CD8-positive, alpha-beta memory T cell (primary cell): ENCODE measurements at regions not wholly inside any gene's neighbourhood (a gene's known extent, or its start where the extent isn't known, plus 50 kb on each side); places are given as distances from the start of the nearest gene placed in this dataset.

Source experiments
- CTCF ChIA-PET: fragments of 350-600 bp; sonication (Branson Sonifier 250); formaldehyde crosslinking; loops from one replicate; lab custom pipeline; 2021; ENCODE audit warnings: antibody characterized with exemption; lab: Charles Lee
- POLR2A ChIA-PET: fragments of 350-600 bp; sonication (Branson Sonifier 250); formaldehyde crosslinking; loops from one replicate; lab custom pipeline; 2021; ENCODE audit warnings: antibody characterized with exemption; lab: Charles Lee
- DNase-seq, 5 donors: peaks; one replicate each; pipeline versions ENCODE4 v3.0.0 to v3.0.0-alpha.2; 2020 to 2022; ENCODE audit warnings: mixed read lengths in 1 of 5
- H3K27ac ChIP-seq: one replicate; pipeline ENCODE4 v1.7.0; 2013; ENCODE audit warnings: low read depth, mild to moderate bottlenecking, low read length, moderate library complexity
- H3K27me3 ChIP-seq: 2 replicates; pipeline ENCODE4 v1.7.0; 2013; ENCODE audit warnings: low read length, mild to moderate bottlenecking; ENCODE audit not compliant: insufficient read depth, poor library complexity, severe bottlenecking
- H3K36me3 ChIP-seq: 2 replicates; pipeline ENCODE4 v1.7.0; 2013; ENCODE audit warnings: mild to moderate bottlenecking, low read length, moderate library complexity; ENCODE audit not compliant: insufficient read depth
- H3K4me1 ChIP-seq: 2 replicates; pipeline ENCODE4 v1.7.0; 2013; ENCODE audit warnings: mild to moderate bottlenecking, low read length, moderate library complexity; ENCODE audit not compliant: insufficient read depth
- H3K4me3 ChIP-seq: 2 replicates; pipeline ENCODE4 v1.7.0; 2013; ENCODE audit warnings: mild to moderate bottlenecking, low read length
- H3K9me3 ChIP-seq: 2 replicates; pipeline ENCODE4 v1.7.0; 2013; ENCODE audit warnings: mild to moderate bottlenecking, low read length
- H3K27ac Mint-ChIP-seq, 8 donors: one replicate each; pipeline ENCODE4 v1.8.0; 2020 to 2021; ENCODE audit warnings: mixed read lengths in 8 of 8, mild to moderate bottlenecking in 6 of 8, inconsistent platforms in 3 of 8, moderate library complexity in 3 of 8
- H3K27me3 Mint-ChIP-seq, 2 donors: one replicate each; pipeline ENCODE4 v1.8.0; 2020 to 2021; ENCODE audit warnings: mixed read lengths in 2 of 2, mild to moderate bottlenecking in 1 of 2, moderate library complexity in 1 of 2
- H3K36me3 Mint-ChIP-seq, 3 donors: one replicate each; pipeline ENCODE4 v1.8.0; 2020 to 2021; ENCODE audit warnings: mixed read lengths in 3 of 3, inconsistent platforms in 1 of 3, mild to moderate bottlenecking in 1 of 3
- H3K4me1 Mint-ChIP-seq, 3 donors: one replicate each; pipeline ENCODE4 v1.8.0; 2020 to 2021; ENCODE audit warnings: mixed read lengths in 3 of 3, inconsistent platforms in 1 of 3, mild to moderate bottlenecking in 1 of 3
- H3K4me3 Mint-ChIP-seq, 7 donors: one replicate each; pipeline ENCODE4 v1.8.0; 2020 to 2021; ENCODE audit warnings: mixed read lengths in 7 of 7, mild to moderate bottlenecking in 6 of 7, moderate library complexity in 4 of 7, inconsistent platforms in 2 of 7
- H3K9me3 Mint-ChIP-seq, 5 donors: one replicate each; pipeline ENCODE4 v1.8.0; 2020 to 2022; ENCODE audit warnings: mixed read lengths in 5 of 5, mild to moderate bottlenecking in 3 of 5, moderate library complexity in 2 of 5, inconsistent platforms in 1 of 5

DNA sequence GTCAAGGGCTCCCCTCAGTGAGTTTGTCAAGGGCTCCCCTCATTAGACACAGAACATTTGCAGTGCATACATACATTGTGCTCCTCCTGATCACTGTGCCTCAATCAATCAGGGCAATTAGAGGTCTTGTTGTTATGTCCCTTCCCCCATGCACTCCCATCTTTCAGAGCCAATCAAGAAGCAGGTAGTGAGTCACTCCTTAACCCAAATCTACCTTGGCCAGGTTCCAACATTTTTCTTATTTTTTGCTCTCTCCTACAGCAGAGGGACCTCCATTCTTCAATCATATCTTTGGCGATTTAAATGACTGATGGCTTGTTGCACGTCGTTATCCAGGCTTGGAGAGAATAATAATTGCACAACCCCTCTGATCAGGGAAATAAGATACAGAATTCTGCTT is 409.9 kb upstream of the SPTLC3 start:
- Mint-ChIP-seq H3K4me3 (no peak overlapping the region), H3K27ac (no peak overlapping the region), H3K9me3 (peaks cover 3 to 29% (median 9%) of the 10 kb centered on the region in 5 donors), H3K36me3 (no peaks in the 10 kb centered on the region), H3K4me1 (peaks cover 0 to 1% (median 0%) of the 10 kb centered on the region in 3 donors), H3K27me3 (no peaks in the 10 kb centered on the region)
- Histone ChIP-seq H3K4me3 (no peak overlapping the region), H3K27me3 (no peaks in the 10 kb centered on the region), H3K9me3 (no peaks in the 10 kb centered on the region), H3K36me3 (no peaks in the 10 kb centered on the region), H3K4me1 (no peaks in the 10 kb centered on the region), H3K27ac (no peak overlapping the region)
- ChIA-PET CTCF (no interaction called here), POLR2A (no interaction called here)
- no peak for DNase-seq

DNA sequence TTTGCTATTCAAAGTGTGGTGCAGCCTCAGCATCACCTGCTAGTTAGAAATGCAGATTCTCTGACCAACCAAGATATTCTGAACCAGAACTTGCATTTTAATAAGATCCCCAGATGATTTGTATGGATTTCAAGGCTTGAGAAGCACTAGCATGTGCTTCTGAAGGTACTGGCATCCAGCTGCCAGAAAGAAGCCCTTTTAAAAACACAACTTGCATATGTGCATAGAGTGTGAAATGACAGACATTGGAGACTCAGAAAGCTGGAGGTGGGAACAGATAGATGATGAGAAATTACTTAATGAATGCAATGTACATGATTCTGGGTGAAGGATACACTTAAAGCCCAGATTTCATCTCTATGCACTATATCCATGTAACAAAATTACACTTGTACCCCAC is 409.3 kb upstream of the SPTLC3 start:
- POLR2A ChIA-PET = no interaction called here
- H3K36me3 ChIP-seq = no peaks in the 10 kb centered on the region
- Mint-ChIP-seq H3K36me3 (no peaks in the 10 kb centered on the region), H3K27me3 (no peaks in the 10 kb centered on the region), H3K4me1 (peaks cover 0 to 1% (median 0%) of the 10 kb centered on the region in 3 donors), H3K9me3 (peaks cover 3 to 27% (median 9%) of the 10 kb centered on the region in 5 donors), H3K27ac (no peak overlapping the region), H3K4me3 (no peak overlapping the region)
- no peak for DNase-seq
- CTCF ChIA-PET = no interaction called here
- H3K27ac ChIP-seq = no peak overlapping the region
- H3K9me3 ChIP-seq = no peaks in the 10 kb centered on the region
- H3K4me3 ChIP-seq = no peak overlapping the region
- no peaks in the 10 kb centered on the region for H3K27me3 ChIP-seq
- no peaks in the 10 kb centered on the region for H3K4me1 ChIP-seq

DNA sequence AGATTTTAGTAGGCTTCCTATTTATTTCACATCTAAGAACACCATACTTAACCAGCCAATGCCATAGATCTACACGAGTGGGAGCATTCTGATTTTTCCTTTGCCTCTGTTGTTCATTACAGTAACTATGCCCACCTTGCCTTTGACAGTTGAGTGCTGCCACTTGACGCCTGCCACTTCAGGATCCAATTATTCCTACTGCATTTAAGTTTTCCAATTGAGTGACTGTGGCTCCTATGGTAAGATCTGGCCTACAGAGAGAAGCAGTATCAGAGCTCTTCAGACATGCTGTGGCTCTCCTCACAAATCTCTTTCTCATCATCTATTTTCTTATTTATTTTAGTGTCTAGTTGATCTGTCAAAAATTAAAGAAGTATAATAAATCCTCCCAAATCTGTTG is 403.0 kb upstream of the SPTLC3 start:
- no peaks in the 10 kb centered on the region for H3K9me3 ChIP-seq
- H3K4me3 ChIP-seq = no peak overlapping the region
- H3K9me3 Mint-ChIP-seq = peaks cover 2 to 21% (median 4%) of the 10 kb centered on the region in 5 donors
- H3K36me3 Mint-ChIP-seq = no peaks in the 10 kb centered on the region
- H3K36me3 ChIP-seq = no peaks in the 10 kb centered on the region
- H3K27ac Mint-ChIP-seq = no peak overlapping the region
- POLR2A ChIA-PET = no interaction called here
- no peak for DNase-seq
- no peaks in the 10 kb centered on the region for H3K27me3 Mint-ChIP-seq
- no peaks in the 10 kb centered on the region for H3K4me1 ChIP-seq
- H3K27me3 ChIP-seq = no peaks in the 10 kb centered on the region
- H3K4me1 Mint-ChIP-seq = no peaks in the 10 kb centered on the region
- H3K4me3 Mint-ChIP-seq = no peak overlapping the region
- CTCF ChIA-PET = no interaction called here
- no peak overlapping the region for H3K27ac ChIP-seq

DNA sequence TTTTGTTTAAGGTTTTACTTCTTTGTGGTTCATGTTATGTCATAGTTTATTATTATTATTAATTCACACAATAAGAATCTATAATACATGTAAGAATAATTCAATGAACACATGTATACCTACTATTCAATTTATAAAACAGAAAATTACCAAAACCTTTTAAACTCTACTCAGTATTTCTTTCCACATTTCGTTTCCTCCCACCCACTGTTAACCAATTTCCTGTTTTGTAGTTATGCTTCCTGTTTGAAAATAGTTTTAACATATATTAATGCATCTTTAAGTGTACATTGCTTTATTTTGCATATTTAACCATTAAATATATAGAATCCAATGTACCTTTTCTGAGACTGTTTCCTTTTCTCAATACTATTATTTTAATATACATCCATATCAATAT is 397.9 kb upstream of the SPTLC3 start:
- no peaks in the 10 kb centered on the region for H3K36me3 Mint-ChIP-seq
- H3K27me3 Mint-ChIP-seq = no peaks in the 10 kb centered on the region
- CTCF ChIA-PET = no interaction called here
- POLR2A ChIA-PET = no interaction called here
- Histone ChIP-seq H3K27me3 (no peaks in the 10 kb centered on the region), H3K36me3 (no peaks in the 10 kb centered on the region), H3K4me1 (no peaks in the 10 kb centered on the region), H3K27ac (no peak overlapping the region), H3K9me3 (no peaks in the 10 kb centered on the region), H3K4me3 (no peak overlapping the region)
- no peak overlapping the region for H3K4me3 Mint-ChIP-seq
- H3K4me1 Mint-ChIP-seq = no peaks in the 10 kb centered on the region
- no peak for DNase-seq
- peaks cover 2 to 29% (median 6%) of the 10 kb centered on the region in 5 donors for H3K9me3 Mint-ChIP-seq
- no peak overlapping the region for H3K27ac Mint-ChIP-seq

DNA sequence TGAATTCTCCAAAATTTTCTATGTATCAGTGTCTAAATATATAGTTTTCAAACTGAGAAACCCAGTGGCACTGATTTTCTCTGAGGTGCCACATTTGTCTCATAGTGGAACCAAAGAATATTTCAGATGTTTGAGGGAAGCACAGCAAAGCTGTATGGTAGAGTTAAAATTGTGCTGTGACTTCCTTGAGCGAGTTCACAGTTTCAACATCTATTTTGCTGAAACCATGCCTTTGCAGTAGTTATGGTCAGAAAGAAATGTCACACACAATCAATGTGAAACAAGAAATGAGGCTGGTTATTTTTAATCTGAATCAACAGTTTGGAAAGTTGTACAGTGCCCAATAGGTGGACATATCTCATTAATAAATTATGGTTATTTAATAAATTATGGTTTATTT is 394.0 kb upstream of the SPTLC3 start:
- Mint-ChIP-seq H3K27me3 (no peaks in the 10 kb centered on the region), H3K4me1 (no peaks in the 10 kb centered on the region), H3K36me3 (no peaks in the 10 kb centered on the region), H3K4me3 (no peak overlapping the region), H3K9me3 (peaks cover 6 to 35% (median 9%) of the 10 kb centered on the region in 5 donors), H3K27ac (no peak overlapping the region)
- ChIA-PET CTCF (no interaction called here), POLR2A (no interaction called here)
- H3K27ac ChIP-seq = no peak overlapping the region
- no peaks in the 10 kb centered on the region for H3K36me3 ChIP-seq
- DNase-seq = no peak
- no peaks in the 10 kb centered on the region for H3K4me1 ChIP-seq
- no peak overlapping the region for H3K4me3 ChIP-seq
- no peaks in the 10 kb centered on the region for H3K27me3 ChIP-seq
- H3K9me3 ChIP-seq = no peaks in the 10 kb centered on the region

DNA sequence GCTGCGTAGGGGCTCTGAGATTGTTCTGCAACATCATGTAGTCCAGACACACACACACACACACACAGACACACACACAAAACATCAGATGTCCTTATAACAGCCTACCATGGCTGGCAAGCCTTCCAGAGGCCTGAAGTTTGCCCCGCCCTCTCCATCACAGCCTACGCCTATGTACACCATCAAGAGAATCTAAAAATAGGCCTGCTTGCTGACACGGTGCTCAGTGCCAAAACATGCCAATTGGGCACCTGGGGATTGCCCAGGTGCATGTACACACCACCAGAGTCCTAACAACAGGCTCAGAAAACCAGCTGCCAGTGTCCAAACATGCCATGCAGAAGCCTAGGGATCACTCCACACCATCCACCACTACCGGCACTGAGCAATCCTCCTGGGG is 391.7 kb upstream of the SPTLC3 start:
- Mint-ChIP-seq H3K27me3 (no peaks in the 10 kb centered on the region), H3K4me1 (no peaks in the 10 kb centered on the region), H3K27ac (no peak overlapping the region), H3K36me3 (no peaks in the 10 kb centered on the region), H3K4me3 (peak overlapping the region in 1 of 7 donors; percentile 18), H3K9me3 (peaks cover 8 to 41% (median 9%) of the 10 kb centered on the region in 5 donors)
- Histone ChIP-seq H3K9me3 (no peaks in the 10 kb centered on the region), H3K4me1 (no peaks in the 10 kb centered on the region), H3K36me3 (no peaks in the 10 kb centered on the region), H3K4me3 (no peak overlapping the region), H3K27me3 (no peaks in the 10 kb centered on the region), H3K27ac (no peak overlapping the region)
- no peak for DNase-seq
- CTCF ChIA-PET = no interaction called here
- POLR2A ChIA-PET = no interaction called here

DNA sequence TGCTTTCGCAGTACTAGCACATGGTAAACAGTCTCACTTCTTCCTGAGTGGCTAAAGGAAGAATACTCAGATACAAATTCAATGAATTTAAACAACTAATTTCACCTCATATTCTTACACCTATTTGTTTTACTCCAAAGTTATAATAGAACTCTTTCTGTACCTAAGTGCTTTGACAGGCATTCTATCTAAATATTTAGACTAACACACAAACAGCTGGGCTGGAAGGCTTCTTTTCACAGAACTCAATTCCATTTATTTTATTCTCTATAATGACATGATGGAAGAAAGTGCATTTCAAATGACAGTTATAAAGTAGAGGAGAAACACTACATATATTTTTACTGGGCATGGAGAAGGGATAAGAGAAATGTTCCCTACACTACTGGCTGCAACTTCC is 384.9 kb upstream of the SPTLC3 start:
- no peaks in the 10 kb centered on the region for H3K36me3 ChIP-seq
- DNase-seq = no peak
- H3K9me3 Mint-ChIP-seq = peaks cover 3 to 28% (median 5%) of the 10 kb centered on the region in 5 donors
- H3K27me3 ChIP-seq = no peaks in the 10 kb centered on the region
- no peaks in the 10 kb centered on the region for H3K36me3 Mint-ChIP-seq
- H3K4me3 ChIP-seq = no peak overlapping the region
- ChIA-PET POLR2A (no interaction called here), CTCF (no interaction called here)
- no peak overlapping the region for H3K27ac Mint-ChIP-seq
- H3K27ac ChIP-seq = no peak overlapping the region
- H3K27me3 Mint-ChIP-seq = no peaks in the 10 kb centered on the region
- H3K4me1 ChIP-seq = no peaks in the 10 kb centered on the region
- H3K4me3 Mint-ChIP-seq = no peak overlapping the region
- peaks cover 0 to 2% (median 0%) of the 10 kb centered on the region in 3 donors for H3K4me1 Mint-ChIP-seq
- no peaks in the 10 kb centered on the region for H3K9me3 ChIP-seq

DNA sequence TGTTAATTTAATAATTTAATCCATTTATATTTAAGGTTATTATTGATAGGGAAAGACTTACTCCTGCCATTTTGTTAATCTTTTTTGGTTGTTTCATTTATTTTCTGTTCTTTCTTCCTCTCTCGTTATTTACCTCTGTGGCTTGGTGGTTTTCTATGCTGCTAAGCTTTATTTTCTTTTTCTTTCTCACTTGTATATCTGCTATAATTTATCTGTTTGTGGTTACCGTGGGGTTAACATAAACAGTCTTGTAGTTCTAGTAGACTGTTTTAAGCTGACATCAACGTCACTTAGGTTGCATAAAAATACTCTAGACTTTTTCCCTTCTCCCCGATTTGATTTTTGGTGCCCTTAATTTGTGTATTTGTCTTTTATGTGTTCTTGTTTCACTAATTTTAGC is 381.3 kb upstream of the SPTLC3 start:
- H3K27ac Mint-ChIP-seq = peak overlapping the region in 1 of 8 donors; percentile 43
- no peaks in the 10 kb centered on the region for H3K4me1 ChIP-seq
- no peak overlapping the region for H3K4me3 Mint-ChIP-seq
- no peak overlapping the region for H3K4me3 ChIP-seq
- no peaks in the 10 kb centered on the region for H3K36me3 ChIP-seq
- no peaks in the 10 kb centered on the region for H3K27me3 ChIP-seq
- CTCF ChIA-PET = no interaction called here
- POLR2A ChIA-PET = no interaction called here
- no peaks in the 10 kb centered on the region for H3K27me3 Mint-ChIP-seq
- peaks cover 2 to 14% (median 5%) of the 10 kb centered on the region in 5 donors for H3K9me3 Mint-ChIP-seq
- peaks cover 0 to 2% (median 0%) of the 10 kb centered on the region in 3 donors for H3K4me1 Mint-ChIP-seq
- no peak for DNase-seq
- no peaks in the 10 kb centered on the region for H3K36me3 Mint-ChIP-seq
- H3K27ac ChIP-seq = no peak overlapping the region
- no peaks in the 10 kb centered on the region for H3K9me3 ChIP-seq
